ENCODE measurements at regions not wholly inside any gene's neighbourhood (a gene's known extent, or its start where the extent isn't known, plus 50 kb on each side); places are given as distances from the start of the nearest gene placed in this dataset.

DNA sequence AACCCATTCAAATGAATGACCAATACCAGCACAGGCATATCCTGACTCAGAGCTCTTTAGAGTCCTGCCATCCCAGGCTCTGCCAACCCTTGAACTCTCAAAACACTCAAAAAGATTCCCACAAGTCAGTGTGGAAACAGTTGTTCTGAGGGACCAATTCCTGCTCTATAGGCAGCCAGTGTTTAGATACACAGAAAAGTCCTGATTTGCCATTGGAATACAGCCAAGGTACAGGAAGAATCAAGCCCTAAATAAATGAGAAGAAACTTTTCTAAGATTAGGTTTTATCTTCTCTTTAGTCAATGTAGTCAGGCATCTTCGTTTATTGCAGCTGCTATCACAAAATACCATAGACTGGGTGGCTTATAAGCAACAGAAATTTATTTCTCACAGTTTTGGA, 626.8 kb upstream of the ARID1B start:
- no peak overlapping the region for H3K4me3 Mint-ChIP-seq (ENCODE audit: unreplicated experiment)
- H3K27me3 Mint-ChIP-seq (ENCODE audit: low read depth), result no peaks in the 10 kb centered on the region
- no peak overlapping the region for H3K27ac Mint-ChIP-seq (ENCODE audit: unreplicated experiment)
- no peaks in the 10 kb centered on the region for H3K36me3 Mint-ChIP-seq (ENCODE audit: low read depth)
- TF ChIP-seq, protein P1, sequence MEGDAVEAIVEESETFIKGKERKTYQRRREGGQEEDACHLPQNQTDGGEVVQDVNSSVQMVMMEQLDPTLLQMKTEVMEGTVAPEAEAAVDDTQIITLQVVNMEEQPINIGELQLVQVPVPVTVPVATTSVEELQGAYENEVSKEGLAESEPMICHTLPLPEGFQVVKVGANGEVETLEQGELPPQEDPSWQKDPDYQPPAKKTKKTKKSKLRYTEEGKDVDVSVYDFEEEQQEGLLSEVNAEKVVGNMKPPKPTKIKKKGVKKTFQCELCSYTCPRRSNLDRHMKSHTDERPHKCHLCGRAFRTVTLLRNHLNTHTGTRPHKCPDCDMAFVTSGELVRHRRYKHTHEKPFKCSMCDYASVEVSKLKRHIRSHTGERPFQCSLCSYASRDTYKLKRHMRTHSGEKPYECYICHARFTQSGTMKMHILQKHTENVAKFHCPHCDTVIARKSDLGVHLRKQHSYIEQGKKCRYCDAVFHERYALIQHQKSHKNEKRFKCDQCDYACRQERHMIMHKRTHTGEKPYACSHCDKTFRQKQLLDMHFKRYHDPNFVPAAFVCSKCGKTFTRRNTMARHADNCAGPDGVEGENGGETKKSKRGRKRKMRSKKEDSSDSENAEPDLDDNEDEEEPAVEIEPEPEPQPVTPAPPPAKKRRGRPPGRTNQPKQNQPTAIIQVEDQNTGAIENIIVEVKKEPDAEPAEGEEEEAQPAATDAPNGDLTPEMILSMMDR (IDR thresholded peaks at IDR 0.05), result no peak
- H3K4me1 Mint-ChIP-seq (ENCODE audit: low read depth), result no peaks in the 10 kb centered on the region
- peaks cover 15% of the 10 kb centered on the region for H3K9me3 Mint-ChIP-seq (ENCODE audit: low read depth)
- DNase-seq (ENCODE audit: low spot score), result no peak

DNA sequence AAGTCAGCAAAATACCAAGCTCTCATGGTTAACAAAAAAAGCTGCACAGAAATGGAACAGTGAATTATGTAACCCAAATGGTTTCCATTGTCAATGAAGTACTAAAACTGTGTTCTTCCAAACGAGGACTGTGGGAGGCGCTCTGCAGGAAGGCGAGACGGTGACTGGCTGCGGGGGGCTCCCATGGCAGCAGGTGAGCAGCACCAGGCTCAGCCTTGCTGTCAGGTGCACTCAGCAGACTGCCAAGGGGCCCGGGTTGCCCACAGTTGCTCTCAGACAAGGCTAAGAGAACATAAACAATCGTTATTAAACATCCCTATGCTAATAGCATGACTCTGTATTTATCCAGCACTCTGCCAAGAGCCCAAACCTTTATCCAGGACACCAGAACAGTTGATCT, 630.3 kb upstream of the ARID1B start:
- peaks cover 23% of the 10 kb centered on the region for H3K9me3 Mint-ChIP-seq (ENCODE audit: low read depth)
- peaks cover 7% of the 10 kb centered on the region for H3K27me3 Mint-ChIP-seq (ENCODE audit: low read depth)
- TF ChIP-seq, protein P1 (IDR thresholded peaks at IDR 0.05), result no peak

DNA sequence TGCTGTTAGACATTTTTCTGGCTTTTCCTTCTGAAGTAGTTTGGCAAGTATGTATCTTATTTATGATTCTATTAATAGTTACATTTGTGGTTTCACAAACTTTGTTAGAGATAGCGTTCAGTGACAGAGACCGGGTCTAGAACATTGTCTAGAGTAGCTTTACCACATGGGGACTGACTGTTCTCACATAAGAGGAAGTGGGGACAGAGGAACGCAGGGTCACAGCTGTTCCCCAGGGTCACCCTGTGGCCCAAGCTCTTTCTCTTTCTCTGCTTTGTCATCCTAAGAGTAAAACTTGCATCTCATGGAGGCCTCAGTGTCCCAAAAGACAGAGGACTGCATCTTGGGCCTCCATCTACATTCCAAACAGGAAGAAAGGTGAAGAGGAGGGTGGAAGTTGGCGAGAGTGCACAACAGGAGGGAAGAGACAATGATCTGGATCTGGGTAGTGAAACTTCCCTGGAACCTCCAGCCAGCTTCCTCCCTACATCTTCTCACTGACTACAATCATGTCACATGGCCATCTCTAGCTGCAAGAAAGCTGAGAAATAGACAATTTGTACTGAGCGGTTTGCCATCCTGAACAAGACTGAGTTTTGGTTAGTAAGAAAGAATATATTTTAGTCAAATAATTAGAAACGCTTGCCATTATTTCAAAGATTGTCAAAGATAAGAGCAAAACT, 645.8 kb upstream of the ARID1B start:
- H3K27ac Mint-ChIP-seq (ENCODE audit: unreplicated experiment), result no peak overlapping the region
- H3K4me1 Mint-ChIP-seq (ENCODE audit: low read depth), result no peaks in the 10 kb centered on the region
- peaks cover 2% of the 10 kb centered on the region for H3K27me3 Mint-ChIP-seq (ENCODE audit: low read depth)
- no peak for DNase-seq (ENCODE audit: low spot score)
- TF ChIP-seq, protein P1 (IDR thresholded peaks at IDR 0.05), result no peak
- peaks cover 1% of the 10 kb centered on the region for H3K36me3 Mint-ChIP-seq (ENCODE audit: low read depth)
- peaks cover 18% of the 10 kb centered on the region for H3K9me3 Mint-ChIP-seq (ENCODE audit: low read depth)
- H3K4me3 Mint-ChIP-seq (ENCODE audit: unreplicated experiment), result no peak overlapping the region

More for the DNA sequence above, 630.3 kb upstream of the ARID1B start:
- Mint-ChIP-seq H3K27ac (ENCODE audit: unreplicated experiment) (no peak overlapping the region), H3K36me3 (ENCODE audit: low read depth) (no peaks in the 10 kb centered on the region), H3K4me1 (ENCODE audit: low read depth) (no peaks in the 10 kb centered on the region), H3K4me3 (ENCODE audit: unreplicated experiment) (no peak overlapping the region)
- DNase-seq (ENCODE audit: low spot score), result no peak

DNA sequence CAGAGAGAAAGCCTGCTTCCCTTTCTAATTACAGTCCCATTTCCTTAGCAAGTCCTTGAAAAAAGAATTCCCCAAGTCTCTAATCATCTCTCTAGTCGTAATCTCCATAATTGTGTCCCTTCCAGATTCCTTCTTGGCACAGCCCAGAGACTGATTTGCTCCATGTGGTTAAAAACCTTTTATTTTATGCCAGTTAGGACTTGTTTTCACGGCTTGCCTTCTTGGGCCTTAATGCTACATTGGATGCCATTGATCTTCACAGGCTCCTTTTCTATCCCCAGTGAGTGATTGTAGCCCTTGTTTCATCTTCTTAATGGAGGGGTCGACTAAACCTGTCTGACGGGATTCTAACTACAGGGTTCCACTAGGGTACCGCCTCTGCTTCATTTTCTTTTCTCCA, 650.6 kb upstream of the ARID1B start:
- no peak for DNase-seq (ENCODE audit: low spot score)
- H3K4me3 Mint-ChIP-seq (ENCODE audit: unreplicated experiment), result no peak overlapping the region
- no peaks in the 10 kb centered on the region for H3K36me3 Mint-ChIP-seq (ENCODE audit: low read depth)
- H3K27me3 Mint-ChIP-seq (ENCODE audit: low read depth), result no peaks in the 10 kb centered on the region
- H3K27ac Mint-ChIP-seq (ENCODE audit: unreplicated experiment), result no peak overlapping the region
- peaks cover 4% of the 10 kb centered on the region for H3K9me3 Mint-ChIP-seq (ENCODE audit: low read depth)
- no peaks in the 10 kb centered on the region for H3K4me1 Mint-ChIP-seq (ENCODE audit: low read depth)
- TF ChIP-seq, protein P1 (IDR thresholded peaks at IDR 0.05), result no peak

DNA sequence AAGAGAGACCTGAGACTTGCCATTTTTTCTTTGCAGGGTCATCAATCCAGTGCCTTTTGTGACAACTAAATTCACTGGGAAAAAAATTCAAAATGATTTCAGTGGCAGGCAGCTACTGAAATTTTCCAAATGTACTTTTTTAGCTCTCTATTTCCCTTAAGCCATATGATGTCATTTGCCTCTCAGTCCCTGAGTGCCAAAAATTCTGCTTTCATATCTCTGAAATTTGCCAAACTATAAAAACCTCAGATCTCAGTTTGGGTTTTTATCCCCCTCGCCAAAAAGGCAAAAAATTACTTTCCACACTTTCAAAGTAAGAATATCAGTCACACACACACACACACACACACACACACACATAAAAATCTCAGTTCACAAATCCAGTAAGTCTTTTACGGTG, 651.3 kb upstream of the ARID1B start:
- H3K27ac Mint-ChIP-seq (ENCODE audit: unreplicated experiment), result no peak overlapping the region
- H3K9me3 Mint-ChIP-seq (ENCODE audit: low read depth), result peaks cover 4% of the 10 kb centered on the region
- no peaks in the 10 kb centered on the region for H3K27me3 Mint-ChIP-seq (ENCODE audit: low read depth)
- H3K36me3 Mint-ChIP-seq (ENCODE audit: low read depth), result no peaks in the 10 kb centered on the region
- TF ChIP-seq, protein P1 (IDR thresholded peaks at IDR 0.05), result no peak
- H3K4me3 Mint-ChIP-seq (ENCODE audit: unreplicated experiment), result no peak overlapping the region
- DNase-seq (ENCODE audit: low spot score), result no peak
- no peaks in the 10 kb centered on the region for H3K4me1 Mint-ChIP-seq (ENCODE audit: low read depth)
